ENCODE measurements at regions not wholly inside any gene's neighbourhood (a gene's known extent, or its start where the extent isn't known, plus 50 kb on each side); places are given as distances from the start of the nearest gene placed in this dataset.

DNA sequence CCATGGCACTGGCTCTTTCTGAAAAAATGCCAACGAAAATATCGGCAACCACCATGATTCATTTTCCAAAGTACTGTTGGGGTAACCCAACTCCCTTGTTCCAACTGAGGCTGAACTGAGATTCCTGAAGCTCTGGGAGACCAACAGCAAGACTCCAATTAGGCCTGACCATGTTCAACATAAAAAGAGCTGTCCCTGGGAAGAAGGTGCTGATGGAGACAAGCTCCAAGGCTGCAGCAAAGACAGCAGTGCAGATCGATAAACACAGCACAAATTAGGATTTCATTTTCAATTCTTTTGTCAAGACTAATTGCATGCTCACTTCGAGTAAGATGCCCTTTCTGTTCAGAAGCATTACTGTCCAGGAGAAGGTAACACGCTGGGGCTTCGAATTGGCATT is 968.0 kb downstream of the UQCRFS1 start:
- TF ChIP-seq, protein P1, sequence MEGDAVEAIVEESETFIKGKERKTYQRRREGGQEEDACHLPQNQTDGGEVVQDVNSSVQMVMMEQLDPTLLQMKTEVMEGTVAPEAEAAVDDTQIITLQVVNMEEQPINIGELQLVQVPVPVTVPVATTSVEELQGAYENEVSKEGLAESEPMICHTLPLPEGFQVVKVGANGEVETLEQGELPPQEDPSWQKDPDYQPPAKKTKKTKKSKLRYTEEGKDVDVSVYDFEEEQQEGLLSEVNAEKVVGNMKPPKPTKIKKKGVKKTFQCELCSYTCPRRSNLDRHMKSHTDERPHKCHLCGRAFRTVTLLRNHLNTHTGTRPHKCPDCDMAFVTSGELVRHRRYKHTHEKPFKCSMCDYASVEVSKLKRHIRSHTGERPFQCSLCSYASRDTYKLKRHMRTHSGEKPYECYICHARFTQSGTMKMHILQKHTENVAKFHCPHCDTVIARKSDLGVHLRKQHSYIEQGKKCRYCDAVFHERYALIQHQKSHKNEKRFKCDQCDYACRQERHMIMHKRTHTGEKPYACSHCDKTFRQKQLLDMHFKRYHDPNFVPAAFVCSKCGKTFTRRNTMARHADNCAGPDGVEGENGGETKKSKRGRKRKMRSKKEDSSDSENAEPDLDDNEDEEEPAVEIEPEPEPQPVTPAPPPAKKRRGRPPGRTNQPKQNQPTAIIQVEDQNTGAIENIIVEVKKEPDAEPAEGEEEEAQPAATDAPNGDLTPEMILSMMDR (IDR thresholded peaks at IDR 0.05): no peak
- TF ChIP-seq POLR2A (IDR thresholded peaks at IDR 0.05): no peak
